ENCODE measurements at regions not wholly inside any gene's neighbourhood (a gene's known extent, or its start where the extent isn't known, plus 50 kb on each side); places are given as distances from the start of the nearest gene placed in this dataset.

DNA sequence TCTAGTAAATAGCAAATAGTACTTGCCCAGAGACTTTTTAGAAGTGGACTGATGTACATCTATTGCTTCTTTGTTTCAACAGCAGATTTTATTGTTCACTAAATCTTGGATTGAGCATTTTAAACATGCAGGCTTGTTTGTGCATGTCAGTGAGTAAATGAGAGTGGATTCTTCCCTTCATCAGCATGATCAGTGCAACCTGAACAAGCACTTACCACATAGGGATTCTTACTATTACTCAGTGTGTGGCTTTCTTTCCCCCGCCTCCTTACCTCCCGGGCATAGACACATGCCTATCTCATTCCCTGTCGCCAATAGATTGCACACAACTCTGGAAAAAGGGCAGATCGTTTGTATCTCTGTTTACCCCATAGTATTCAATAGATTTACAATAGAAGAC is 197.5 kb downstream of the C11orf87 start:
- no peak for TF ChIP-seq CTCF (IDR thresholded peaks at IDR 0.05; ENCODE audit: low read depth, low read length, missing control alignments)
- no peak for DNase-seq (ENCODE audit: low read depth)
- H3K4me3 ChIP-seq (ENCODE audit: low read depth, low read length): no peak overlapping the region

- no peak for TF ChIP-seq CTCF (IDR thresholded peaks at IDR 0.05; ENCODE audit: low read depth, low read length, missing control alignments)
- no peak overlapping the region for H3K4me3 ChIP-seq (ENCODE audit: low read depth, low read length)
- DNase-seq (ENCODE audit: low read depth): no peak
Measured at GRCh38 chr11:109629734-109630133, 207.7 kb downstream of the C11orf87 start.

DNA sequence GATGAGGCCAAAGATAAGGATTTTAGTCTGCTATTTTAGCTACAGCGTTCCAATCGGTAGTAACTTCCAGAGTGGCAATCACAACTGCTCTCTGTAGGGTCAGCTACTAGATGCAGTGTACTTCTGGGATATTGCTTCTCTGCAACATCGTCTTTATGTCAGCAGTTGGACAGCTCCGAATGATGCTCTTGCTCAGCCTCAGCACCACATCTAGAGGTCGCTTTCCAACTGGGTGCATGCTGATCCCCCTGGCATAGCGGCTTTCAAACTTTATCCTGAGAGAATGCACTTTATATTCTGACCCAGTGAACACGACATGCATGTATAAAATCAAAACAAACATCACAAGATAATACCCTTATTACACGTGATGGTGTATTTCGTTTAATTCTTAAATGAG is 219.6 kb downstream of the C11orf87 start:
- no peak for TF ChIP-seq CTCF (IDR thresholded peaks at IDR 0.05; ENCODE audit: low read depth, low read length, missing control alignments)
- no peak for DNase-seq (ENCODE audit: low read depth)
- no peak overlapping the region for H3K4me3 ChIP-seq (ENCODE audit: low read depth, low read length)

GRCh38 chr11:109644152-109644551 is 222.2 kb downstream of the C11orf87 start:
- no peak for TF ChIP-seq CTCF (IDR thresholded peaks at IDR 0.05; ENCODE audit: low read depth, low read length, missing control alignments)
- DNase-seq (ENCODE audit: low read depth): no peak
- no peak overlapping the region for H3K4me3 ChIP-seq (ENCODE audit: low read depth, low read length)

- no peak for DNase-seq (ENCODE audit: low read depth)
- TF ChIP-seq CTCF (IDR thresholded peaks at IDR 0.05; ENCODE audit: low read depth, low read length, missing control alignments): no peak
- no peak overlapping the region for H3K4me3 ChIP-seq (ENCODE audit: low read depth, low read length)
Measured at GRCh38 chr11:109648804-109649203, 226.8 kb downstream of the C11orf87 start.

GRCh38 chr11:109654091-109654490 is 232.1 kb downstream of the C11orf87 start:
- no peak for DNase-seq (ENCODE audit: low read depth)
- no peak for TF ChIP-seq CTCF (IDR thresholded peaks at IDR 0.05; ENCODE audit: low read depth, low read length, missing control alignments)
- no peak overlapping the region for H3K4me3 ChIP-seq (ENCODE audit: low read depth, low read length)

DNA sequence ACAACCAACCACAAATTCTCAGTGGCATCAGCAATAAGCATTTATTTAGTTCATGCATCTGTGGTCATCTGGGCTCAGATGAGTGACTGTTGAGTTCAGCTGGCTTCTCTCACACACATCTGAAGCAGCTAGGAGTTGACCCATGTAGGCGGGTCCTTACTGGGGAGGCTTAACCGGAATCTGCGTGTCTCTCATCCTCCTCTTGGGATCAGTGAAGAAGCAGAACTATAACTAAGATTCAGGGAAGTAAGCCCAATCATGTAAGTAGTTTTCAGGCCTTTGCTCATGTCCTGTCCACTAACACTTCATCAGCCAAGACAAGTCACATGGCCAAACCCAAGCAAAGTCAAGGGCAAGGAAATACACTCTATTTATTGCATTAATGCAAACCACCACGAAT is 236.2 kb downstream of the C11orf87 start:
- no peak for TF ChIP-seq CTCF (IDR thresholded peaks at IDR 0.05; ENCODE audit: low read depth, low read length, missing control alignments)
- H3K4me3 ChIP-seq (ENCODE audit: low read depth, low read length): no peak overlapping the region
- no peak for DNase-seq (ENCODE audit: low read depth)

All from GM12864 (cell line).